Neural progenitor cell (in vitro differentiated cells): ENCODE measurements at regions not wholly inside any gene's neighbourhood (a gene's known extent, or its start where the extent isn't known, plus 50 kb on each side); places are given as distances from the start of the nearest gene placed in this dataset.
A peak's percentile ranks its signal among the peaks of the same experiment; 100 is the strongest.

Experiments
- DNase-seq: peaks from one replicate; pipeline ENCODE4 v3.0.0-alpha.2; 2016; ENCODE audit warnings: low spot score
- H2AFZ ChIP-seq: fragments of 200-600 bp; sonication (generic); replicated peaks from 2 replicates; pipeline ENCODE4 v1.6.1; 2016; ENCODE audit warnings: antibody characterized with exemption
- H3F3A ChIP-seq: fragments of 200-600 bp; sonication (generic); 2 replicates; pipeline ENCODE4 v1.6.1; 2016; ENCODE audit warnings: antibody characterized with exemption, low read depth
- H3K27ac ChIP-seq: fragments of 200-600 bp; sonication (generic); 2 replicates; pipeline ENCODE4 v1.5.1; 2016; ENCODE audit warnings: mild to moderate bottlenecking
- H3K27me3 ChIP-seq: fragments of 200-600 bp; sonication (generic); 2 replicates; pipeline ENCODE4 v1.6.1; 2016; ENCODE audit warnings: mild to moderate bottlenecking, moderate library complexity
- H3K36me3 ChIP-seq: fragments of 200-600 bp; sonication (generic); 2 replicates; pipeline ENCODE4 v1.5.1; 2016
- H3K4me1 ChIP-seq: fragments of 200-600 bp; sonication (generic); 2 replicates; pipeline ENCODE4 v1.6.1; 2016; ENCODE audit warnings: mixed run types
- H3K4me2 ChIP-seq: fragments of 200-600 bp; sonication (generic); 2 replicates; pipeline ENCODE4 v1.6.1; 2016
- H3K4me3 ChIP-seq: fragments of 200-600 bp; sonication (generic); 2 replicates; pipeline ENCODE4 v1.5.1; 2016
- H3K79me2 ChIP-seq: fragments of 200-600 bp; sonication (generic); 2 replicates; pipeline ENCODE4 v1.6.1; 2016; ENCODE audit warnings: low read depth
- H3K9ac ChIP-seq: fragments of 200-600 bp; sonication (generic); 2 replicates; pipeline ENCODE4 v1.6.1; 2016
- H3K9me3 ChIP-seq: fragments of 200-600 bp; sonication (generic); 2 replicates; pipeline ENCODE4 v1.5.1; 2016; ENCODE audit warnings: low read depth
- H4K20me1 ChIP-seq: fragments of 200-600 bp; sonication (generic); 2 replicates; pipeline ENCODE4 v1.6.1; 2016; ENCODE audit warnings: low read depth
- H3K27ac Mint-ChIP-seq: 3 replicates; pipeline ENCODE4 v1.8.0; 2021; ENCODE audit warnings: mixed read lengths
- H3K27me3 Mint-ChIP-seq: 2 replicates; pipeline ENCODE4 v1.8.0; 2022; ENCODE audit warnings: low read depth, mild to moderate bottlenecking, inconsistent platforms, moderate library complexity, mixed read lengths; ENCODE audit not compliant: insufficient read depth
- H3K36me3 Mint-ChIP-seq: 3 replicates; pipeline ENCODE4 v1.8.0; 2021; ENCODE audit warnings: mixed read lengths
- H3K4me1 Mint-ChIP-seq: 3 replicates; pipeline ENCODE4 v1.8.0; 2021; ENCODE audit warnings: mixed read lengths
- H3K4me3 Mint-ChIP-seq: 3 replicates; pipeline ENCODE4 v1.8.0; 2021; ENCODE audit warnings: mild to moderate bottlenecking, moderate library complexity, mixed read lengths
- H3K9me3 Mint-ChIP-seq: 3 replicates; pipeline ENCODE4 v1.8.0; 2020; ENCODE audit warnings: mixed read lengths
- EZH2 ChIP-seq: fragments of 200-600 bp; sonication (generic); IDR thresholded peaks from 2 replicates; pipeline ENCODE4 v1.6.1; 2017; ENCODE audit warnings: antibody characterized with exemption, mild to moderate bottlenecking, moderate library complexity
- EZH2phosphoT487 ChIP-seq: fragments of 200-600 bp; sonication (generic); IDR thresholded peaks from 2 replicates; pipeline ENCODE4 v1.6.1; 2017; ENCODE audit warnings: antibody characterized with exemption
- TF ChIP-seq, protein P1 (sequence below): fragments of 200-600 bp; sonication (generic); IDR thresholded peaks from 2 replicates; pipeline ENCODE4 v1.5.1; 2017; ENCODE audit warnings: antibody characterized with exemption, mild to moderate bottlenecking

DNA sequence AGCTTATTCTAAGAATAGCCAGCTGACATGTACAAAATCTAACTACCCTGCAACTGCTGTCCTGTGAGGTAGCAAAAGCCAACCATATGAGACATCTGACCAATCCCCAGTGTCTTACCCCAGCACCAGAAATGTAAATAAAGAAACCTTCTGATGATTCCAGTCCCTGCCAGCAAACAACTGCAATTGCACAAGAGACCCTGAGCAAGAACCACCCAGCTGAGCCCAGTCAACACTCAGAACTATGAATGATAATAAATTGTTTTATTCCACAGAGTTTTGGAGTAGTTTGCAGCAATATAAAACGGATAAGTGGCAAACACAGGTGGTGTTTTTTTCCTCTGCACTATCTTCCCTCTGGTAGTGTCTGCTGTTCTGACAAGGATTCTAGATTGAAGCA is 94.9 kb downstream of the ERCC5 start:
- H3K27me3 Mint-ChIP-seq = peaks cover 2% of the 10 kb centered on the region
- Histone ChIP-seq H3K27me3 (no peaks in the 10 kb centered on the region), H3K9me3 (no peaks in the 10 kb centered on the region), H3K4me1 (peaks cover 13% of the 10 kb centered on the region), H3K79me2 (no peaks in the 10 kb centered on the region), H3K4me2 (no peak overlapping the region), H2AFZ (no peak overlapping the region), H4K20me1 (no peaks in the 10 kb centered on the region), H3K36me3 (no peaks in the 10 kb centered on the region), H3F3A (peaks cover 5% of the 10 kb centered on the region), H3K27ac (no peak overlapping the region), H3K4me3 (no peak overlapping the region), H3K9ac (no peak overlapping the region)
- H3K27ac Mint-ChIP-seq = no peak overlapping the region
- H3K4me1 Mint-ChIP-seq = peaks cover 10% of the 10 kb centered on the region
- DNase-seq = no peak
- TF ChIP-seq EZH2phosphoT487 = no peak
- TF ChIP-seq, protein P1, sequence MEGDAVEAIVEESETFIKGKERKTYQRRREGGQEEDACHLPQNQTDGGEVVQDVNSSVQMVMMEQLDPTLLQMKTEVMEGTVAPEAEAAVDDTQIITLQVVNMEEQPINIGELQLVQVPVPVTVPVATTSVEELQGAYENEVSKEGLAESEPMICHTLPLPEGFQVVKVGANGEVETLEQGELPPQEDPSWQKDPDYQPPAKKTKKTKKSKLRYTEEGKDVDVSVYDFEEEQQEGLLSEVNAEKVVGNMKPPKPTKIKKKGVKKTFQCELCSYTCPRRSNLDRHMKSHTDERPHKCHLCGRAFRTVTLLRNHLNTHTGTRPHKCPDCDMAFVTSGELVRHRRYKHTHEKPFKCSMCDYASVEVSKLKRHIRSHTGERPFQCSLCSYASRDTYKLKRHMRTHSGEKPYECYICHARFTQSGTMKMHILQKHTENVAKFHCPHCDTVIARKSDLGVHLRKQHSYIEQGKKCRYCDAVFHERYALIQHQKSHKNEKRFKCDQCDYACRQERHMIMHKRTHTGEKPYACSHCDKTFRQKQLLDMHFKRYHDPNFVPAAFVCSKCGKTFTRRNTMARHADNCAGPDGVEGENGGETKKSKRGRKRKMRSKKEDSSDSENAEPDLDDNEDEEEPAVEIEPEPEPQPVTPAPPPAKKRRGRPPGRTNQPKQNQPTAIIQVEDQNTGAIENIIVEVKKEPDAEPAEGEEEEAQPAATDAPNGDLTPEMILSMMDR = no peak
- no peak for TF ChIP-seq EZH2
- no peak overlapping the region for H3K4me3 Mint-ChIP-seq
- H3K36me3 Mint-ChIP-seq = no peaks in the 10 kb centered on the region
- H3K9me3 Mint-ChIP-seq = peaks cover 10% of the 10 kb centered on the region

DNA sequence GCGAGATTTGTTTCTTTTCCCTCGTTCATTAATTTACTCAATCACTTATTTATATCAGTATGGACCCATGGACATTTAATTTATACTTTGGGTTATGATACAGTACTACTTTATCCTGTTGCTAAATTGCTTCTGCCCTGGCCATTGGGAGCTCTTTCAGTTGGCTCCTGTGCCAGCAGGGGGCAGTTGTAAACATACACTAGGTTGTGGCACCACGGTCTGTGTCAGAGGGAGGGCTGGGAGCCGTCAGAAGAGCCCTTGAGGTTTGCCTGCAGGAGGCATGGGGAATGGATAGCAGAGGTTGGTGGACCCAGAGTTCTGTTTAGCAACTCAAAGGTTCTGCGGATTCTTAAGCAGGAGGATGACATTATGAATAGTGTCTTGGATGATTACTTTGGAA is 94.3 kb downstream of the ERCC5 start:
- peaks cover 10% of the 10 kb centered on the region for H3K9me3 Mint-ChIP-seq
- Histone ChIP-seq H4K20me1 (no peaks in the 10 kb centered on the region), H3K79me2 (no peaks in the 10 kb centered on the region), H3K9me3 (no peaks in the 10 kb centered on the region), H2AFZ (no peak overlapping the region), H3K9ac (no peak overlapping the region), H3K27me3 (no peaks in the 10 kb centered on the region), H3K4me3 (no peak overlapping the region), H3K4me1 (peaks cover 19% of the 10 kb centered on the region), H3F3A (peaks cover 5% of the 10 kb centered on the region), H3K4me2 (no peak overlapping the region), H3K36me3 (no peaks in the 10 kb centered on the region), H3K27ac (no peak overlapping the region)
- no peak for DNase-seq
- TF ChIP-seq EZH2 = no peak
- TF ChIP-seq EZH2phosphoT487 = no peak
- TF ChIP-seq, protein P1 = peak; percentile 31
- H3K4me3 Mint-ChIP-seq = no peak overlapping the region
- no peak overlapping the region for H3K27ac Mint-ChIP-seq
- no peaks in the 10 kb centered on the region for H3K36me3 Mint-ChIP-seq
- peaks cover 2% of the 10 kb centered on the region for H3K27me3 Mint-ChIP-seq
- peaks cover 16% of the 10 kb centered on the region for H3K4me1 Mint-ChIP-seq

DNA sequence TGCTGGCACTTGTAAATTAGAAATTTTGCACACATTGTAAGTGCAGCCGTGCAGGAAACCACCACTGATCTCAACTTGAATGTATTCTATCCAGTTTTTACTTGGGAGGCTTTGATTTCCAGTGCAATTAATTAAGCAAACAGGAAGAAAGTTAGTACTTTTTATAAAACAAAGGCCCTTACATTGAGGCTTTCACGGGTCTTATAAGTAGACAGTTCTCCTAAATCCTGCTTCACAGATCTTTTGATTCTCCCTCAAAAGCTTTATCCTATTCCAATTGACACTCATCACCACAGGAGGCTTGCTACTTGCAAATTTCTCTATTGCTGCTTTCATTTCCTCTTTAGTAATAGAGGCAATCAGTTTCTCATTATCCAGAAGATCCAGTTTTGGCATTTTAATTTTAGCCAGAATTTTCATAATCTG is 90.1 kb downstream of the ERCC5 start:
- no peak overlapping the region for H2AFZ ChIP-seq
- no peak overlapping the region for H3K4me3 ChIP-seq
- no peaks in the 10 kb centered on the region for H3K36me3 ChIP-seq
- TF ChIP-seq EZH2 = no peak
- TF ChIP-seq EZH2phosphoT487 = no peak
- TF ChIP-seq, protein P1 = no peak
- no peaks in the 10 kb centered on the region for H3K9me3 ChIP-seq
- no peaks in the 10 kb centered on the region for H3K27me3 ChIP-seq
- H3F3A ChIP-seq = peaks cover 5% of the 10 kb centered on the region
- H3K9ac ChIP-seq = no peak overlapping the region
- peak overlapping the region; percentile 54 for H3K4me2 ChIP-seq
- Mint-ChIP-seq H3K4me1 (peaks cover 16% of the 10 kb centered on the region), H3K4me3 (no peak overlapping the region), H3K36me3 (no peaks in the 10 kb centered on the region), H3K27me3 (peaks cover 2% of the 10 kb centered on the region), H3K9me3 (peaks cover 4% of the 10 kb centered on the region), H3K27ac (no peak overlapping the region)
- no peak overlapping the region for H3K27ac ChIP-seq
- DNase-seq = peak; percentile 18
- no peaks in the 10 kb centered on the region for H4K20me1 ChIP-seq
- H3K4me1 ChIP-seq = peaks cover 15% of the 10 kb centered on the region
- no peaks in the 10 kb centered on the region for H3K79me2 ChIP-seq
